ENCODE measurements at regions not wholly inside any gene's neighbourhood (a gene's known extent, or its start where the extent isn't known, plus 50 kb on each side); places are given as distances from the start of the nearest gene placed in this dataset.

DNA sequence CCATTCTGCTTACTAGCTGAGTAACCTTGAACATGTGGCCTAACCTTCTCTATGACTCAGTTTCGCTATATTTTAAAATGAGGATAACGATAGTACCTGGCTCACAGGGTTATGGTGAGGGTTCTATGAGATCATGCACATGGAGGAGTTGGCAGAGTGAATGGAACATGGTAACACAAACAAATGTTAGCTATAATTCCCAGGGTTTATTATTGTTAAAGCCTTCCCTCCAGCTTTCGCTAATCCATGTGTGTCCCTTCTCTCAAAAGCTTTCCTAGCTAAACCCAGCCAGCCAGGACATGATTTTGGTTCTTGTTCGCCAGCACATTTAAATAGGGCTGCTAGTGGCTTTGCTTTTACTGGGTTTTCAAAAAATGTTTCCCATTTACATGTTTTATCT, 361.0 kb upstream of the NFE2L3 start:
- DNase-seq = no peak

DNA sequence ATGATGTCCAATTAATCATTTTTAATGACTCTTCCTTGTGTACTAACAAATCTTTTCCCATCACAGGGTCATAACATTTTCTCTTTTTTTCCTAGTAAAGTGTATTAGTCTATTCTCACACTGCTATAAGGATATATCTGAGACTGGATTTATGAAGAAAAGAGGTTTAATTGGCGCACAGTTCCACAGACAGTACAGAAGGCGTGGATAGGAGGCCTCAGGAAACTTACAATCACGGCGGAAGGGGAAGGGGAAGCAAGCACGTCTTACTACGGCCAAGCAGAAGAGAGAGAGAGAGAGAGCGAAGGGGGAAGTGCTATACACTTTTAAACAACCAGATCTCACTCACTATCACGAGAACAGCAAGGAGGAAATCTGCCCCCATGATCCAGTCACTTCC, 359.4 kb upstream of the NFE2L3 start:
- DNase-seq = no peak

DNA sequence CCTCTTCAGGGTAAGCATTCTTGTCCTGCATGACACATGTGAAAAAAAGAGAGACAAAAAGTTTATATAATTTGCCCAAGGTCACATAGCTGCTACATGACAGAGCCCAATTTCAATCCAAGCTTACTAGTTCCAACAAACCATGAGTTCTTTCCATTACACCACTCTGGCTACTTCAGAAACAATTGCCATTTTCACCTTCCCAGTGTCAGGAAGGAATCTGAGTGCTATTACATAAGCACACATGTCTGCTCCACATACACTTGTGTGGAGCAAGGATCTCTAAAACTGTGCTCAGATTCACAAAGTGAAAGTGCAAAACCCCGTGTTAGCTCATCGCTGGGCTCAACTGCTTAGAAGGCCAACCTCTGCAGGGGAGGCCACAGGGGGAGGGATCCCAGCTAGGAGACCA, 356.2 kb upstream of the NFE2L3 start:
- no peak for DNase-seq

DNA sequence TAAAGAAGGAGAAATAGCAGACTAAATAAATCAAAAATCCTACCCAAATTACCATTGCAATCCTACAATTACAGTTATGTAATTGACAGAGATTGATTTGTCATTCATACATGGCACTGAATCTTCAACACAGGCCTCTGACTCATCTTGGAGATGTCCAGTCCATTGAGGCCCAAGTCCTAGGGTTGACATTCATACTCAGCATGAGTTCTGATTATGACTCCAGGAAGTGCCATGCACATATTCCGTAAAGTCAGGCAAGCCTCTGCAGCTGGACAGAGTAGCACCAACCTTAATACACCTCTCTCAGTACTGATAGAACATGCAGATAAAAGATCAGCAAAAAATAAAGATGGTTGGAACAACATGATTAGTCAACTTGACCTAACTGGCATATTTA, 353.7 kb upstream of the NFE2L3 start:
- DNase-seq = no peak

DNA sequence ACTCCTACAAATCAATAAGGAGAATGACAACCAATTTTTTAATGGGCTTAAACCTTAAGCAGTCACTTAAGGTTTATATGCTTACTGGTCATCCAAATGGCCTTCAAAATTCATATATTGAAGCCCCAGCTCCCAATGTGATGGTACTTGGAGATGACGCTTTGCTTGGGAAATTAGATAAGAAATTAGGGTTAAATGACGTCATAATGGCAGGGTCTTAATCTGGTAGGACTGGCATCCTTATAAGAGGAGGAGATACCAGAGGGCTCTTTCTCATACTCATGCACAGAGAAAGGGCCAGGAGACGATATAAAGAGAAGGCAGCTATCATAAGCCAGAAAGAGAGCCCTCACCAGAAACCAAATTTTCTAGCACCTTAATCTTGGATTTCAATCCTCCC, 350.8 kb upstream of the NFE2L3 start:
- no peak for DNase-seq

DNA sequence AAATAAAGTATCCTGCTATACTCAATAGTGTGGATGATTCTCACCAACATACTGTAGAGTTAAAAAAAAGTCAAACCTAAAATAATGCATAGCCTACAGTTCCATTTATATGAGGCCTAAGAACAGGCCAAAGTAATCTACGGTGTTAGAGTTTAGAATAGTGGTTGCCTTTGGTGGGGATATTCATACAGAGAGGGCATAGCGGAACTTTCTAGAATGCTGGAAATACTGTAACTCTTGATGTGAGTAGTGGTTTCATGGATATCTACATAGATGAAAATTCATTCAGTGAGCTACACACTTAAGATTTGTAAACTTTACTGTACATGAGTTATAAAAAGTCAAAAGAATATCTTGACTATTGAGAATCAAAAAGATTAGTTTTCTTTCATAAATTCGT, 349.9 kb upstream of the NFE2L3 start:
- no peak for DNase-seq

DNA sequence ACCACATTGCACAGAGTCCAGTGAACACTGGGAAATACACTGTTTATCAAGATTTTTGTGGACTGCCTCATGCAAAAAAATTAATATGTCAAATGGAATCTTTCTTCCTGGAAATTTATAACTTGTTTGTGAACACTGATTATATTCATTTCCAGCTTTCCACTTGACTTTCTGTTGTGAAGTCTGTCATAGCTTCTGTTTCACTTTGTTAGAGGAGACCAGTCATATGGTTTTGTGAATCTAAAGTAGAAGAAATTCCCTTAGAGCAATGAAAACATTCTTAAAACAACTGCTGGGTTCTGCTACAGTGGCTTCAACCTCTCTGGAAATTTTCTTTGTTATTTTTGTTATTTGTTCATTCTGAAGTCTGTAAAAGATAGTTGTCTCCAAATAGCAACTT, 349.5 kb upstream of the NFE2L3 start:
- no peak for DNase-seq

DNA sequence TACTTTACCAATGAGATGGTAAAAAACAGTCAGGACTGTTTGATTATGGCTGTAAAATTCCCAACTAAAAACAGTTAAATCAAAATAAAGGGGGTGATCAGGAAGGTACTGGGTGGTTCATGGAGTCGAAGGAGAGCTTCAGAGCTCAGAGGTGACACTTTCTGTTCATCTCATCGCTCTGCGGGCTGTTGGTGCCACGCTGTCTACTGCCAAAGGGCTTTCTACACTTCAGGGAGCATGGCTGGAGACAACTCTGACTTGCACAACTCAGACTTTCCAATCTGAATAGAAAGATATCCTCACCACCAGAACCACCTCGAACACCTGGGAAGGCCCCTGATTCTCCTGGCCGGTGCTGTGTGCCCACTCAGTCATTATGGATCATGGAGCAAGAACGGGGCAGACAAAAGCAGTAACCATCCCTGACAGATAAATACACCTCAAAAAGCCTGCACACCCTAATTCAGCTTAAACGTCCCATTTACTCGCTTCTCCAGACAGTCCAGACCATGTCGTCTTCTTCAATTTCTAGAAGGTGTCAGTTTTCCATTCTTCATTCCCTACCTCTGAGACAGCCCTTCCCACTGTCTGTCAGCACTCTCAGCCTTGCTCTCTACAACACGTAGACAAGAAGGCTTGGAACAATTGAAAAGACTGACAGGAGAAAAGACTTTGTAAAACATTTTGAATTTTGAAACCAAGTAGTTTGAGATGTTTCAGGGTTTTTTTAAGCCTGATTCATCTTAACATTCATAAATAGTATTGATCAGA, 348.7 kb upstream of the NFE2L3 start:
- DNase-seq = no peak

DNA sequence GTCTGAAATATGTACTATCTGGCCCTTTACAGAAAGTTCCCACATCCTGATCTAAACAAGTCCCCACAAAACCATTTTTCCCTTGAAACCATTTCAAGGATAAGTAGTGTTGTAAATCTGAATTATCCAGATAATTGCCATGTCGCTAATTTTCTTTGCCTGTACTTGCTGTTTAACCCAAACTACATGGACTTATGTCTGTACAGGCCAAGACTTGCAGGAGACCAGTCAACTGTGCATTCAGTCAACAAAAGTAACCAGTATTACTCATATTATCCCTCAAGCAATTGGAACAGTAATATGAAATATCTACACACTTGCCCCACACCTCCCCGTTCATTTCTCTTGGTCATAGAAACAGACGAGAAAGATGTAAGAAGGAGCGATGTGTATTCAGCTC, 347.8 kb upstream of the NFE2L3 start:
- DNase-seq = no peak

DNA sequence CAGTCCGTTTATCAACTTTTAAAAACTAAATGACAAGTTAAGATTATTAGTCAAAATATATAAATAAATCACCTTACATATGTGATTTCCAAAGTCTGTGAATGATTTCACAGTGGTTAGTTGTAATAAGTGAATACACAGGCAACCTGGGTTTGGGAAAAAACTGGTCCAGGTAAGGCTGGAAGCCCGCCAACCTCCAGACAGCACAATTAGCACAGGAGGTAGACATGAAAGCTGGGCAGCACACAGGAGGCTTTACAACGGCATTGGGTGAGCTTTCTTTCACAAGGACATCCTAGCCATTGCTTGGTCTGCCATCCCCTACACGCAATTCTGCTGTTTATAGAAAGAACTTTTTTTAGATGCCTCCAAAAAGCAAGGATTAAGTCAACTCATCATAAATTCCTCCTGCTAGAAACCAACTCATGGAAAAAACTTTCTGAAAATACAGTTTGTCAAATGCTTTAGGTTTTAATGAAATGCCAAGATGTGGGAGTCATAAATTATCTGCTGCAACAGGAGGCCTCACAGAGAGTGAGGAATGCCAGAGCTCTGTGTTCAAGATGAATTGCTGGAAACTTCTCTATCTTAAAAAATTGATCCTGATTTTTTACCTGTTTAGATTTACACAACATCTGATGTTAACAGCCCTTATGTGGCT, 346.8 kb upstream of the NFE2L3 start:
- no peak for DNase-seq

DNA sequence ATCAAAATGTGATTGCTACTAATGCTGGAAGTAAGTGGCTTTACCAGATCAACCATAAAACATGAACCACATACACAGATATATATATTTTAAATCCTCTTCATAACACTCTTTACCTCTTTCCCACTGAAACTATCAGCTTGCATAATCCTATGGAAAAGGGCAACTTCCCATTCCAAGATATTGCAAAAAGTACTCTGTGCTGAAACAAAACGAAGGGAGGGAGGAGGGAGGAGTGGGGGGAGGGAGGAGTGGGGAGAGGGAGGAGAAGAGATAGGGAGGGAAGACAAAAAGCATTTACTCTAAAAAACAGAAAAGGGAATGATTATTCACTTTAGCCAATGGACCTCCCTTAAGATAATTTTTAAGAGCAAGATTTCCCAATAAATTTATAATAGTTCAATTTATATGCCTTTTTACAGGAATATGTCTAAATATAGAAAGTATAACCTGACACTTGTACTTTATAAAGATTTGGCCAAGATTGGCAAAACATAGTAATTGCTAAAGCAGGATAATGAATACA, 344.8 kb upstream of the NFE2L3 start:
- no peak for DNase-seq

DNA sequence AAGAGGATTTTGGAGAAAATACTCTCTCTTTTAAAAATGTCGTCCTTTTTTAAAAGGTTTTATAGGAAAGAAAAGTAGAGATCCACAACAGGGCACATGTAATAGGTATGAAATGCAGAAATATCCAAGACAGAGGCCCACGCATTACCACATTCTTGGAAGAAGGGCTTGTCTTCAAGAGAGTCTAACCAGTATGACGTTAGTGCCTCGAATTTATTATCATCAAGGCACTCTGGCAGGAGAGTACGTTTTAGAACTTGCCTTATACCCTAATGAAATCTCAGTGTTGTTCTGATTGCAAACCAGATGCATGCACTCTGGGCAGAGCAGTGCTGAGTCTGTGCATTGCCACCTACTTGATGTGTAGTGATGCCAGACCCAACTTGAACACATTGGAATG, 342.6 kb upstream of the NFE2L3 start:
- DNase-seq = no peak

DNA sequence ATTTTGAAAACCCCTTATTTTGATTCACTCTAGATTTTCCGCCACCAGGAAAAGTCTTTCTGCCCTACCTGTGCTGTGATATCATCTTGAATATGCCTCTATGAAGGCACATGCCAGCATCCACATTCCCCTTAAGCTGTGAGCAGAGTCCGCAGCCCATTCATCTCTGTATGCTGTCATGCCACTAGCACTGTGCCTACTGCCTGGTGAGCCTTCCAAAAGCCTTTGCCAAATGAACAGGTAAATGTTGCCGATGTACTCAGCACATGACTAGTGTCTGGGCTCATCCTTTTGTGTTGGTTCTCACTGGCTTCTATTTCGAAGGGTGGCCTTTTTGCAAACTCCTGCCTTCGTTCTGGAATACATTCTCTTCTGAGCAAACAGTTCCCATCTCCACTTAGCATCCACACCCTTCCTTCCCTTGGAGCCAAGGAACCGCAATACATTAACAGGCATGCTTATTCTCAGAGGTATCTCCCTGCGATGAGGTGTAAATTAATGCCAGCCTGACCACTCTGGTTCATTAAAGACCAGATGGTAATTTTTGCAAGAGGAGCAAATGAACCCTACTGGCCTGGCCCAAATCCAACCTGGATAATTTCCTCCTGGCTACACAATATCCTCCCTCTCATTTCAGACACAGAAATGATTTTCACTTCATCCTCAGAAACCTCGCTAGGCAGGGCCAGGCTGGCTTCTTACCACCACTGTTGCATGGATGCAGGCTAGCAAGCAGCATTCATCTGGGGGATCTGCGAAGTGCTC, 339.7 kb upstream of the NFE2L3 start:
- DNase-seq = no peak

DNA sequence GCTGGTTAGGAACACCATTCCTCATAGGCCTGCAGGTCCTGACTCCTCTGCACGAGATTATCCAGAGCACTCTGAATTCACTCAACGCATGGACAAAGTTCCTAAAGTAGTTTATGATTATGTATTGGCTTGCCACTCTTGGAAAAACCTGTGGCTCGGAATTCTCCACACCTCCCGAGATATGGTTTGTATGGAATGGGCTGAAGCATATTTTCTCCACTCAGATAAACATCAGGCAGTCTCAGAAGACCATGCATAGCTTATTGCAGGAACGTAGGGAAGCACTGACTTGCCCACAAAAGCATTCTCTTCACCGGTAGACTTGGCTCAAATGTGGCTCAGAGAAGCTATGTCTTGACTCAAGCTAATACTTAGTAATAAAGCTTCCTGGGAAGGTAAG, 338.6 kb upstream of the NFE2L3 start:
- no peak for DNase-seq

DNA sequence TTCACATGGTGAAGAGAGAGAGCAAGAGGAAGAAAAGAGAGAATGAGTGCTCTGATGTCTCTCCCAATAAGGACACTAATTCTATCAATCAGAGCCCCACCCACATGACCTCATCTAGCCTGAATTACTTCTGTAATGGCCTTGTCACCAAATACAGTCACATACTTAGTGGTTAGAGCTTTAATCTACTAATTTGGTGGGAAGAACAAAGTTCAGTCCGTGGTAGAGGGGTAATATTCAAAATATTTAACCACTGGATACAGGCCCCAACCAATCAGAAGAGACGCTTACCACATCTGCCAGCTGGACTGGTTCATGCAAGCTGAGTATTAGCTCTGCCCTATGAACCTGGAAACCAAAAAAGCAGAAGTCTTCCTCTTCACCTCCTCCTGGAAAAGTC, 336.3 kb upstream of the NFE2L3 start:
- DNase-seq = no peak

DNA sequence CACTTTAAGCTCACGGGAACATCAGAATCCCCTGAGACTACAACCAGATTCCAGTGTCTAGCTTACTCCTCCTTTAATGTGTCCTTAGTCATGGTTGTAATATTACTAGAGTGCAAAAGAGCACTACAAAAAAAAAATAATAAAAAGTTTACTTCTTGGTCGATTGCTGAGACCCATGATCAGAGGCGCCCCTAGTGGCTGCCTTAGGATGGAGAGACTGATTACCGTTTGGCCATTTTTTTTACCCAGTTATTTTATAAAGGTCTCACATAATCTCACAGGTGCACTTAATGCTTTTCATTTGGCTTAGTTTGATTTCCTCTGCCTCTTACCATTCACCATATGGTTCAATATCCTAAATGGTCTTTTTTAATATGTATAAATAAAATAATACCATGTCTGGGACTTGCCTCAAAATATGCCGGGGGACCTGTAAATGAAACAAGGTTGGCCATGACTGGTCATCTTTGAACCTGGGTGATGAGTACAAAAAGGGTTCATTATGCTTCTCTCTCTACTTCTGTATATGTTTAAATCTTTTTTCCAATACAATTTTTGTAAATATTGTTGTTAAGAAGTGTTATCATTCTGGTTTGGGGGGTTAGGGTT, 331.5 kb upstream of the NFE2L3 start:
- DNase-seq = no peak

DNA sequence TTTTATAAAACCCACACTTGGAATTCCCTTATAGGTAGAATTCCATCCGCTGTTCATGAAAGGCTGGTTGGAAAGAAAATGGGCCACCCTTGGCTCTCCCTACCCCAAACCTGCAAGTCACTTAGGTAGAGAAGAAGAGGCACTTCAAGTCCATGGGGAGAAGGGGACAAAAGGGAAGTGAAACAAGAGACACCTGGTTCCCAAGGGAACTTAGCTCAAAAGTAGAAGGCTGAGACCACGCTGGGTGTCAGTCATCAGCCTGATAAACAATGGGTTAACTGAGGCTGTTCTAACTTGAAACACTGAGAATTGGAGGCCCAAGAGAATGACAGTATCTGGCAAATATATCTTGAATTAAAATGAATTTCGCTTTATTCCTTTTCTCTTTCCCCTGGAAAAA, 330.8 kb upstream of the NFE2L3 start:
- DNase-seq = no peak

DNA sequence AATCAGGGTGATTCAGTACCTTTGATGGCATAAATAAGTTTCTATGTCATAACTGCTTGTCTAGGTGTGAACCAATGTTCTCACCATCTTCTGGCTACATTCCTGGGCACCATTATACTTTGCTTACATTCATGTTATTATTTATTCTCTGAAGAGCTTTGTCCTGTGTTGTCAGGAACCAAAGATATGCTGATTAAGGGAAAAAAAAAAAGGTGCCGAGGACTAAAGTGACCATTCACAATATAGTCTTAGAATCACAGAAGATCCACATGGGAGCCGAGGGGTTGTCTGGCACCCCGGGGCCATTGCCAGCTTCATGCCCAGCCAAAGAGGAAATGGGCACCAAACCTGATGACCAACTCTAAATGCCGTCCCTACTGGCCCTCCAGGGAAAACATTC, 329.2 kb upstream of the NFE2L3 start:
- DNase-seq = no peak

DNA sequence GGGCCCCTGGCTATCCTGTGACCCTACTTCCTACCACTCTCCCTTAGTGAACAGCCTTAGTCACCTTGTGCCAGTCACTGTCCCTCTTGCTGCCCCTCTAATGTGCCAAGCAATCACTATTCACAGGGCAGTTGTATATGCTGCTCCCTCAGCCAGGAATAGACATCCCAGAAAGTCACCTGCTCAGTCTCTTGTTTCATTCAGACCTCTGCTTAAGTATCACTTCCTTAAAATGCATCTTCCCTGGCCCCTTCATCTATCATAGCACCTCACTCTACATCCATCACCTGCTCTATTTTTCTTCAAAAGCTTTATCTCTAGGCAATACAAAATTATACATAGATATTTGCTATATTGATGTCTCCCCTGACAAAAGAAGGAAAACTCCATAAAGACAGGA, 328.4 kb upstream of the NFE2L3 start:
- DNase-seq = no peak

DNA sequence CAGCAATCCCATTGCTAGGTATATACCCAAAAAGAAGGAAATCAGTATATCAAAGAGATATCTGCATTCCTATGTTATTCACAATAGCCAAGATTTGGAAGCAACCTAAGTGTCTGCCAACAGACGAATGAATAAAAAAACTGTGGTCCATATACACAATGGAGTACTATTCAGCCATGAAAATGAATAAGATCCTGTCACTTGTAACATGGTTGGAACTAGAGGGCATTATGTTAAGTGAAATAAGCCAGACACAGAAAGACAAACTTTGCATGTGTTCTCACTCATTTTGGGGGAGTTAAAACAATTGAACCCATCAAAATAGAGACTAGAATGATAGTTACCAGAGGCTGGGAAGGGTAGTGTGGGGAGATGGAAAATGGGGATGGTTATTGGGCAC, 323.5 kb upstream of the NFE2L3 start:
- DNase-seq = no peak

DNA sequence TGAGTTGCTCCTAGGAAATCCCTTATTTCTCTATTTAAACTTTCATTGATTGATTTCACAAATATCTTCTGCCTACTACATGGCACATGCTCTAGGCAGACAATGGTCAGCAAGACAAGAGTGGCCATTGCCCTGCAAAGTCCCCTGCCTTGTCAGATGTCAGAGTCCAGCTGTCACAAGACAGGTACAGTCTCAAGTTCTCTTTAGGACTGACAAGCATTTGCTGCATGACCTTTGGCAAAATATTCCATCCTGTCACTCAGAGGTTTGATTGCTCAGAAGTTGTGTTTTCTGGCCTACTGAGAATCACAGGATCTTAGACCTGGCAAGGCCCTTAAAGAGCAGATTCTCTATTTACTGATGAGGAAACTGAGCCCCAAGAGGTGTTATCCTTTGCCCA, 322.3 kb upstream of the NFE2L3 start:
- no peak for DNase-seq

DNA sequence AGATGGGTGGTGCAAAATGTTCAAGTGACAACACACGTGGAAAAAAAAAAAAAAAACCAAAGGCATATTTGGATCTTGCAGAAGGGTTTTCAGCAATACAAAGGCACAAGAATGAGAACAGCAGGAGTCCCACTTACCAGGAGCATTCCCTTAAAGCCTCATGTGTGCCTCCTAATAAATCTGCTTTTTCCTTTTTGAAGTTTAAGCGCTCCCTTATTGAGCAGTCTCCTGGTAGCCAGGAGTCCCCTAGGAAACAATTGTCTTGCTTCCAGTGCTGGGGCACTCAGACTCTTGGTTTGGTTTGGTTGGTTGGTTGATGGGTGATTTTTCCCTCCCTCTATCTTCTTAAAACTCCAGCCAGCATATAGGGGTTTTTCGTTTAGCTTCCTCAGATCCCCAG, 321.8 kb upstream of the NFE2L3 start:
- DNase-seq = no peak

DNA sequence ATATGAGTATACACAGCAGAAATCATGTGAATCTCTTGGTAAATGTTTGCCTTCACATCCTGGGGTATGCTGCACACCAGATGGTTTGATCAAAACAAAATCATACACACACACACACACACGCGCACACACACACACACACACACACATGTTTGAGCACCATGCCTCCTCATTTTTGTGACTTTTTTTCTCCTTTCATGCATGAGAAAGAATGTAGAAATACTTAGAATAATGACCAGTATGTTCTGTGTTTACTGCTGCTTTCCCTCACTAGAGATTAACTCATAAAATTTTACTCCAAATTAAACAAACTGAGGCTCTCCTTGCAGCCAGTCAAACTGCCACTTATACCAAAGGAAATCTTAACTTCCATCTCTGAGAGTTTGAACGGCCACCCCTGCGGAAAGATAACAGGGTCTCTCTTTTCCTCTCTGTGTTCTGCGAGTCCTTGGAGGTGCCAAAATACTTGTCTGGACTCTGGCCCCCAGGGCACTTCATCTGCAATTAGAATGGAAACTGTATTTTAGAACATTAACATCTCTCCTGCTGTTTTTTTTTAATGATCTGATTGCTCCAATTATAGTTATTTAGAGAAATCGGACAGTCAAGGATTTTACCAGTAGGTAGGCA, 320.8 kb upstream of the NFE2L3 start:
- no peak for DNase-seq
